Lower lobe of right lung (tissue), 2 donors: ENCODE measurements at regions not wholly inside any gene's neighbourhood (a gene's known extent, or its start where the extent isn't known, plus 50 kb on each side); places are given as distances from the start of the nearest gene placed in this dataset.

Source experiments
- ATAC-seq, 2 donors: fragments of 200-7000 bp; cut with Tn5 transposase; one replicate each; pipeline ENCODE4 v1.9.1; 2020 to 2022; ENCODE audit warnings: mild to moderate bottlenecking in 2 of 2, moderate library complexity in 2 of 2
- DNase-seq: peaks from one replicate; pipeline ENCODE4 v3.0.0-alpha.2; 2020
- H3K27ac ChIP-seq: fragments of 200-600 bp; one replicate; pipeline ENCODE4 v1.8.0; 2022
- H3K27me3 ChIP-seq: fragments of 200-600 bp; one replicate; pipeline ENCODE4 v1.8.0; 2022; ENCODE audit warnings: low read depth
- H3K36me3 ChIP-seq: fragments of 200-600 bp; one replicate; pipeline ENCODE4 v1.8.0; 2022; ENCODE audit warnings: mild to moderate bottlenecking
- H3K4me1 ChIP-seq: fragments of 200-600 bp; one replicate; pipeline ENCODE4 v1.8.0; 2022
- H3K4me3 ChIP-seq: fragments of 200-600 bp; one replicate; pipeline ENCODE4 v1.8.0; 2022; ENCODE audit warnings: mild to moderate bottlenecking
- H3K9me3 ChIP-seq: fragments of 200-600 bp; one replicate; pipeline ENCODE4 v1.8.0; 2022
- intact Hi-C: fragments of 100-400 bp; cut with DNase I; formaldehyde crosslinking; loops from one replicate; pipeline ENCODE4 v1.11.0; 2022
- TF ChIP-seq, protein P1 (sequence below): fragments of 200-600 bp; IDR thresholded peaks from one replicate; pipeline ENCODE4 v1.8.0; 2022; ENCODE audit warnings: antibody characterized with exemption, mild to moderate bottlenecking
- donor health status: DM: no; HTN: yes; CAD: no; lungs with severe emphysema.

GRCh38 chr4:146076081-146076480 is 99.4 kb upstream of the LSM6 start:
- H3K27ac ChIP-seq, result no peak overlapping the region
- DNase-seq (no peak), ATAC-seq (no peak)
- intact Hi-C loops, result no loop called here
- no peaks in the 10 kb centered on the region for H3K4me1 ChIP-seq
- H3K9me3 ChIP-seq, result no peaks in the 10 kb centered on the region
- no peak overlapping the region for H3K4me3 ChIP-seq
- H3K27me3 ChIP-seq, result no peaks in the 10 kb centered on the region
- no peaks in the 10 kb centered on the region for H3K36me3 ChIP-seq
- TF ChIP-seq, protein P1, sequence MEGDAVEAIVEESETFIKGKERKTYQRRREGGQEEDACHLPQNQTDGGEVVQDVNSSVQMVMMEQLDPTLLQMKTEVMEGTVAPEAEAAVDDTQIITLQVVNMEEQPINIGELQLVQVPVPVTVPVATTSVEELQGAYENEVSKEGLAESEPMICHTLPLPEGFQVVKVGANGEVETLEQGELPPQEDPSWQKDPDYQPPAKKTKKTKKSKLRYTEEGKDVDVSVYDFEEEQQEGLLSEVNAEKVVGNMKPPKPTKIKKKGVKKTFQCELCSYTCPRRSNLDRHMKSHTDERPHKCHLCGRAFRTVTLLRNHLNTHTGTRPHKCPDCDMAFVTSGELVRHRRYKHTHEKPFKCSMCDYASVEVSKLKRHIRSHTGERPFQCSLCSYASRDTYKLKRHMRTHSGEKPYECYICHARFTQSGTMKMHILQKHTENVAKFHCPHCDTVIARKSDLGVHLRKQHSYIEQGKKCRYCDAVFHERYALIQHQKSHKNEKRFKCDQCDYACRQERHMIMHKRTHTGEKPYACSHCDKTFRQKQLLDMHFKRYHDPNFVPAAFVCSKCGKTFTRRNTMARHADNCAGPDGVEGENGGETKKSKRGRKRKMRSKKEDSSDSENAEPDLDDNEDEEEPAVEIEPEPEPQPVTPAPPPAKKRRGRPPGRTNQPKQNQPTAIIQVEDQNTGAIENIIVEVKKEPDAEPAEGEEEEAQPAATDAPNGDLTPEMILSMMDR, result no peak

GRCh38 chr4:146073517-146073916 is 102.0 kb upstream of the LSM6 start:
- TF ChIP-seq, protein P1, result no peak
- intact Hi-C loops, result no loop called here
- Histone ChIP-seq H3K4me1 (no peaks in the 10 kb centered on the region), H3K27ac (no peak overlapping the region), H3K36me3 (no peaks in the 10 kb centered on the region), H3K27me3 (no peaks in the 10 kb centered on the region), H3K9me3 (no peaks in the 10 kb centered on the region), H3K4me3 (no peak overlapping the region)
- ATAC-seq (no peak), DNase-seq (no peak)

DNA sequence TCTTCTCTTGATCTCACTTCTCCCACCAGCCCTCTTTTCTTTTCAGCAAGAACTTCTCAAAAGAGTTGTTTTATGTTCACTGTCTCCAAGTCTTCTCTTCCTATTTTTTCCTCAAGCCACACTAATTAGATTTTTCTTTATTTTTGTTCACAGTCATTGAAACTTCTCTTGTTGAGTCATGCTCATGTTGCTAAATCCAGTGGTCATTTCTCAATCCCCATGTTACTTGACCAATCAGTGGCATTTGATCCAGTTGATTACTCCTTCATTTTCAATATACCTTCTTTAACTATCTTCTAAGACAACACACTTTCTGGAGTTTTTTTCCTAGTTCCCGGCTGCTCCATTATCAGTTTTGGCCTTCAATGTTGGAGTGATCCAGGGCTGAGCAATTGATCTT is 103.1 kb upstream of the LSM6 start:
- no peak for ATAC-seq
- no peaks in the 10 kb centered on the region for H3K27me3 ChIP-seq
- H3K9me3 ChIP-seq, result no peaks in the 10 kb centered on the region
- TF ChIP-seq, protein P1, result no peak
- no peak overlapping the region for H3K27ac ChIP-seq
- H3K4me3 ChIP-seq, result no peak overlapping the region
- DNase-seq, result no peak
- H3K4me1 ChIP-seq, result no peaks in the 10 kb centered on the region
- H3K36me3 ChIP-seq, result no peaks in the 10 kb centered on the region
- intact Hi-C loops, result no loop called here

DNA sequence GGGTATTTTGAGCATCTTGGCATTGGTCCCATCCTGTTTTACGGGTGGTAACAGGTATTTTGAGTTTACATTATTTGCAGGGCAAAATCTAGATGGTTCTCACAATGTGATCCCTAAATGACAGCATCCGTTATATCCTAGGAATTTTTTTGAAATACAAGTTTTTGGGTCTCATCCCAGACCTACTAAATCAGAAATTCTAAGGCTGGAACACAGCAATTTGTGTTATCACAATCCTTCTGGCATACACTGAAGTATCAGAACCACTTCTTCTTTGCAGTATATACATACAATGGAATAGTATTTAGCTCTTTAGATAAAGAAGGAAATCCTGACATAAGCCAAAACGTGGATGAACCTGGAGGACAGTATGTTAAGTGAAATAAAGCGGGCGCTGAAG is 104.1 kb upstream of the LSM6 start:
- Histone ChIP-seq H3K27me3 (no peaks in the 10 kb centered on the region), H3K36me3 (no peaks in the 10 kb centered on the region), H3K4me1 (no peaks in the 10 kb centered on the region), H3K9me3 (no peaks in the 10 kb centered on the region), H3K27ac (no peak overlapping the region), H3K4me3 (no peak overlapping the region)
- intact Hi-C loops, result no loop called here
- TF ChIP-seq, protein P1, result no peak
- DNase-seq, result no peak
- no peak for ATAC-seq

GRCh38 chr4:146063143-146063542 is 112.4 kb upstream of the LSM6 start:
- H3K27me3 ChIP-seq, result no peaks in the 10 kb centered on the region
- H3K4me3 ChIP-seq, result no peak overlapping the region
- intact Hi-C loops, result no loop called here
- no peaks in the 10 kb centered on the region for H3K4me1 ChIP-seq
- no peaks in the 10 kb centered on the region for H3K36me3 ChIP-seq
- no peaks in the 10 kb centered on the region for H3K9me3 ChIP-seq
- ATAC-seq (no peak), DNase-seq (no peak)
- no peak overlapping the region for H3K27ac ChIP-seq
- TF ChIP-seq, protein P1, result no peak

DNA sequence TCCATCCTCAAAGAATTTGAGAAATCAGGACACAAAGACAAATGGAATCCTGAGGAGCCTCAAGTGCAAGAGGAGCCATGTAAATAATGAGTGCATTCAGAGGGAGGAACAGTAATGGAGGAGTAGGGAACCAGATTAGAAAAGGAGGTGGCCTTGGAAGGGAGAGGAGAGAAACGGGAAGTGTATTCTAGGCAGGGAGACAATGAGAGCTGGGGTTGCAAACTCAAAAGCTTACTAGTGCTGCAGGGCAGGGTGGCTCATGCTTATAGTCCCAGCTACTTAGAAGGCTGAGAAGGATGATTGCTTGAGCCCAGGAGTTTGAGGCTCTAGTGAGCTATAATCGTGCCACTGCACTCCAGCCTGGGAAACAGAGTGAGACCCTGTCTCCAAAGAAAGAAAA is 113.2 kb upstream of the LSM6 start:
- intact Hi-C loops, result no loop called here
- H3K27me3 ChIP-seq, result no peaks in the 10 kb centered on the region
- H3K27ac ChIP-seq, result no peak overlapping the region
- TF ChIP-seq, protein P1, result no peak
- no peaks in the 10 kb centered on the region for H3K9me3 ChIP-seq
- no peaks in the 10 kb centered on the region for H3K4me1 ChIP-seq
- H3K36me3 ChIP-seq, result no peaks in the 10 kb centered on the region
- no peak for ATAC-seq
- no peak for DNase-seq
- no peak overlapping the region for H3K4me3 ChIP-seq
